SK-N-SH (cell line): ENCODE measurements at regions not wholly inside any gene's neighbourhood (a gene's known extent, or its start where the extent isn't known, plus 50 kb on each side); places are given as distances from the start of the nearest gene placed in this dataset.

Experiments
- CTCF ChIA-PET: fragments of 300-600, 350-600 bp; formaldehyde crosslinking; extraction: SDS; loops from one replicate; lab custom pipeline; 2021; lab: Yijun Ruan, JAX
- POLR2A ChIA-PET: fragments of 350-600 bp; sonication (Branson Sonifier 250); formaldehyde crosslinking; extraction: SDS; loops from one replicate; lab custom pipeline; 2020; ENCODE audit warnings: antibody characterized with exemption, inconsistent platforms; lab: Yijun Ruan, JAX
- DNase-seq: peaks from one replicate; pipeline ENCODE4 v3.0.0; 2012
- H2AFZ ChIP-seq: fragments of 200-600 bp; sonication (generic); 2 replicates; pipeline ENCODE4 v1.8.1; 2016; ENCODE audit warnings: antibody characterized with exemption, mild to moderate bottlenecking, low read depth
- H3F3A ChIP-seq: fragments of 200-600 bp; sonication (generic); replicated peaks from 2 replicates; pipeline ENCODE3; 2016; ENCODE audit warnings: antibody characterized with exemption, mild to moderate bottlenecking; ENCODE audit not compliant: insufficient read depth
- H3K27ac ChIP-seq, 2 experiments: fragments of 200-500 bp in 1 of 2; fragments of 200-600 bp in 1 of 2; sonication (Bioruptor generic) in 1 of 2; sonication (generic), shearing (Covaris generic) in 1 of 2; 2 replicates each; pipeline versions ENCODE4 v1.5.1 to v1.6.1; 2014 to 2016; ENCODE audit warnings: low read depth in 2 of 2, inconsistent platforms in 1 of 2, low read length in 1 of 2, mild to moderate bottlenecking in 1 of 2, mixed read lengths in 1 of 2
- H3K27me3 ChIP-seq: fragments of 200-600 bp; sonication (generic), shearing (Covaris generic); 2 replicates; pipeline ENCODE4 v1.6.1; 2016; ENCODE audit warnings: mixed run types; ENCODE audit not compliant: insufficient read depth
- H3K36me3 ChIP-seq, 2 experiments: fragments of 200-500 bp in 1 of 2; fragments of 200-600 bp in 1 of 2; sonication (Bioruptor generic) in 1 of 2; sonication (generic) in 1 of 2; replicated peaks in 1 of 2; 2 replicates each; pipeline versions ENCODE3 to v1.5.1; 2014 to 2016; ENCODE audit warnings: low read length in 1 of 2, mild to moderate bottlenecking in 1 of 2; ENCODE audit not compliant: insufficient read depth in 2 of 2, control insufficient read depth in 1 of 2
- H3K4me1 ChIP-seq, 2 experiments: fragments of 200-500 bp in 1 of 2; fragments of 200-600 bp in 1 of 2; sonication (Bioruptor generic) in 1 of 2; sonication (generic), shearing (Covaris generic) in 1 of 2; 2 replicates each; pipeline versions ENCODE4 v1.5.1 to v1.6.1; 2014 to 2016; ENCODE audit warnings: low read depth in 1 of 2, low read length in 1 of 2, mixed run types in 1 of 2; ENCODE audit not compliant: insufficient read depth in 2 of 2, control insufficient read depth in 1 of 2
- H3K4me2 ChIP-seq: fragments of 200-600 bp; sonication (generic), shearing (Covaris generic); 2 replicates; pipeline ENCODE4 v1.6.1; 2017; ENCODE audit warnings: mixed run types
- H3K4me3 ChIP-seq, 2 experiments: fragments of 200-500 bp in 1 of 2; fragments of 200-600 bp in 1 of 2; sonication (Bioruptor generic) in 1 of 2; sonication (generic), shearing (Covaris generic) in 1 of 2; 2 replicates each; pipeline versions ENCODE4 v1.5.1 to v1.8.1; 2014 to 2016; ENCODE audit warnings: low read depth in 2 of 2, inconsistent platforms in 1 of 2, low read length in 1 of 2, mild to moderate bottlenecking in 1 of 2, mixed read lengths in 1 of 2, moderate library complexity in 1 of 2
- H3K79me2 ChIP-seq: fragments of 200-600 bp; sonication (generic); 2 replicates; pipeline ENCODE4 v1.8.1; 2017; ENCODE audit warnings: mild to moderate bottlenecking; ENCODE audit not compliant: insufficient read depth
- H3K9ac ChIP-seq: fragments of 200-600 bp; sonication (generic); 2 replicates; pipeline ENCODE4 v1.6.1; 2017; ENCODE audit warnings: mixed run types
- H3K9me2 ChIP-seq: fragments of 200-600 bp; sonication (generic); 2 replicates; pipeline ENCODE4 v1.6.1; 2017; ENCODE audit warnings: mixed run types
- H3K9me3 ChIP-seq: fragments of 200-600 bp; sonication (generic); 2 replicates; pipeline ENCODE4 v1.6.1; 2017; ENCODE audit warnings: mixed run types, mild to moderate bottlenecking, moderate library complexity
- H4K20me1 ChIP-seq: fragments of 200-600 bp; sonication (generic); 2 replicates; pipeline ENCODE4 v1.6.1; 2017; ENCODE audit warnings: mild to moderate bottlenecking, mixed run types; ENCODE audit not compliant: insufficient read depth
- EP300 ChIP-seq, 2 experiments: IDR thresholded peaks; 2 replicates each; pipeline versions ENCODE4 v1.4.0 to v1.6.1; 2012; ENCODE audit warnings: borderline replicate concordance in 1 of 2, low read depth in 1 of 2, low read length in 1 of 2
- FOXJ3 ChIP-seq: sonication (generic); formaldehyde crosslinking; IDR thresholded peaks from 2 replicates; pipeline ENCODE4 v1.5.1; 2020; ENCODE audit warnings: mild to moderate bottlenecking, missing genetic modification reagents
- GATA2 ChIP-seq: sonication (generic); formaldehyde crosslinking; IDR thresholded peaks from 2 replicates; pipeline ENCODE4 v1.5.0; 2020; ENCODE audit warnings: mild to moderate bottlenecking, missing genetic modification reagents
- JUND ChIP-seq: IDR thresholded peaks from 2 replicates; pipeline ENCODE4 v1.4.0; 2012
- NFIC ChIP-seq: IDR thresholded peaks from 2 replicates; pipeline ENCODE4 v1.4.0; 2012; ENCODE audit warnings: borderline replicate concordance
- NRF1 ChIP-seq: IDR thresholded peaks from 2 replicates; pipeline ENCODE4 v1.6.1; 2012; ENCODE audit warnings: low read depth, mild to moderate bottlenecking, low read length
- RCOR1 ChIP-seq: fragments of 150-350 bp; IDR thresholded peaks from 2 replicates; pipeline ENCODE4 v1.6.1; 2017; ENCODE audit warnings: antibody characterized with exemption, low read length
- TAF1 ChIP-seq: IDR thresholded peaks from 2 replicates; pipeline ENCODE4 v1.6.1; 2012; ENCODE audit warnings: low read depth, mild to moderate bottlenecking, low read length, moderate library complexity, borderline replicate concordance
- TCF12 ChIP-seq: IDR thresholded peaks from 2 replicates; pipeline ENCODE4 v1.4.0; 2012
- USF2 ChIP-seq: fragments of 150-350 bp; IDR thresholded peaks from 2 replicates; pipeline ENCODE4 v1.6.1; 2017; ENCODE audit warnings: antibody characterized with exemption, low read length, low read depth, borderline replicate concordance
- WGBS: methylation state at CpG from one replicate; pipeline ENCODE4 v1.1.6; 2017; ENCODE audit warnings: low lambda C conversion rate; 5-methylcytosine and 5-hydroxymethylcytosine counted together

GRCh38 chr14:85003805-85004204, 526.1 kb upstream of the FLRT2 start:
- no peak overlapping the region for H2AFZ ChIP-seq
- ChIA-PET CTCF (no interaction called here), POLR2A (no interaction called here)
- no peaks in the 10 kb centered on the region for H4K20me1 ChIP-seq
- H3K27ac ChIP-seq: no peak overlapping the region
- no peak overlapping the region for H3K4me2 ChIP-seq
- H3K4me3 ChIP-seq: no peak overlapping the region
- no peaks in the 10 kb centered on the region for H3F3A ChIP-seq
- H3K9me2 ChIP-seq: no peaks in the 10 kb centered on the region
- no peaks in the 10 kb centered on the region for H3K79me2 ChIP-seq
- no peak for DNase-seq
- no peaks in the 10 kb centered on the region for H3K27me3 ChIP-seq
- no peaks in the 10 kb centered on the region for H3K4me1 ChIP-seq
- H3K9me3 ChIP-seq: no peaks in the 10 kb centered on the region
- no peaks in the 10 kb centered on the region for H3K36me3 ChIP-seq
- H3K9ac ChIP-seq: no peak overlapping the region
- TF ChIP-seq FOXJ3 (CRISPR knock-in tag): no peak
- TF ChIP-seq NFIC: no peak
- TF ChIP-seq USF2: no peak
- no peak for TF ChIP-seq GATA2
- TF ChIP-seq TAF1: no peak
- no peak for TF ChIP-seq JUND
- TF ChIP-seq, all 33 proteins: peak for 0

GRCh38 chr14:85009506-85009905, 520.4 kb upstream of the FLRT2 start:
- H2AFZ ChIP-seq: no peak overlapping the region
- no peak overlapping the region for H3K4me2 ChIP-seq
- H4K20me1 ChIP-seq: no peaks in the 10 kb centered on the region
- POLR2A ChIA-PET: no interaction called here
- no peak overlapping the region for H3K9ac ChIP-seq
- no peak overlapping the region for H3K27ac ChIP-seq
- 66% methylated on average over 7 of the region's 7 CpGs for WGBS
- H3K9me3 ChIP-seq: no peaks in the 10 kb centered on the region; the same call in 1 of the 2 replicates
- no peaks in the 10 kb centered on the region for H3K4me1 ChIP-seq
- H3F3A ChIP-seq: no peaks in the 10 kb centered on the region
- H3K4me3 ChIP-seq: no peak overlapping the region
- H3K9me2 ChIP-seq: peaks cover 6% of the 10 kb centered on the region; the same call in 1 of the 2 replicates
- no peaks in the 10 kb centered on the region; the same call in 1 of the 2 replicates for H3K27me3 ChIP-seq
- TF ChIP-seq TCF12 (no peak), RCOR1 (no peak), EP300 (IDR thresholded peaks at IDR 0.05; ENCODE audit: borderline replicate concordance in 1 of 2, low read depth in 1 of 2, low read length in 1 of 2) (no peak)
- TF ChIP-seq, all 33 proteins: peak for 0
- H3K79me2 ChIP-seq: no peaks in the 10 kb centered on the region
- no peaks in the 10 kb centered on the region for H3K36me3 ChIP-seq
- CTCF ChIA-PET: no interaction called here
- DNase-seq: no peak

- H3K27ac ChIP-seq: no peak overlapping the region
- ChIA-PET POLR2A (no interaction called here), CTCF (no interaction called here)
- peaks cover 6% of the 10 kb centered on the region; the same call in 1 of the 2 replicates for H3K9me2 ChIP-seq
- H3K4me1 ChIP-seq: no peaks in the 10 kb centered on the region
- H3K27me3 ChIP-seq: no peaks in the 10 kb centered on the region; the same call in 1 of the 2 replicates
- H3K79me2 ChIP-seq: no peaks in the 10 kb centered on the region
- no peak overlapping the region for H2AFZ ChIP-seq
- H3K4me2 ChIP-seq: no peak overlapping the region
- H4K20me1 ChIP-seq: no peaks in the 10 kb centered on the region
- TF ChIP-seq NRF1 (no peak), GATA2 (no peak)
- H3K4me3 ChIP-seq: no peak overlapping the region
- no peak overlapping the region for H3K9ac ChIP-seq
- H3K9me3 ChIP-seq: no peaks in the 10 kb centered on the region; the same call in 1 of the 2 replicates
- H3K36me3 ChIP-seq: no peaks in the 10 kb centered on the region
- no peak for DNase-seq
- H3F3A ChIP-seq: no peaks in the 10 kb centered on the region
- 5% methylated on average over 1 of the region's 1 CpG for WGBS
Observed at GRCh38 chr14:85010186-85010585, 519.8 kb upstream of the FLRT2 start.
